Kidney (tissue), 13 donors: ENCODE measurements at regions not wholly inside any gene's neighbourhood (a gene's known extent, or its start where the extent isn't known, plus 50 kb on each side); places are given as distances from the start of the nearest gene placed in this dataset.

Experiments used
- DNase-seq, 5 donors: peaks; one replicate each; pipeline ENCODE4 v3.0.0-alpha.2; 2013 to 2020
- FAIRE-seq: peaks from 2 replicates; lab custom pipeline; 2012; peaks lifted over from hg19 to GRCh38; lab: Jason Lieb, UNC
- H3K27ac ChIP-seq, 2 donors: one replicate each; pipeline ENCODE4 v1.7.0; 2013; ENCODE audit warnings: low read depth in 2 of 2, low read length in 2 of 2, inconsistent platforms in 1 of 2
- H3K27me3 ChIP-seq: one replicate; pipeline ENCODE4 v1.7.1; 2013; ENCODE audit warnings: low read length, inconsistent platforms; ENCODE audit not compliant: control insufficient read depth, insufficient read depth
- H3K36me3 ChIP-seq, 3 donors: one replicate each; pipeline versions ENCODE4 v1.7.0 to v1.7.1; 2013; ENCODE audit warnings: low read length in 3 of 3, control low read depth in 1 of 3, inconsistent platforms in 1 of 3; ENCODE audit not compliant: insufficient read depth in 3 of 3, control insufficient read depth in 2 of 3
- H3K4me1 ChIP-seq, 3 donors: one replicate each; pipeline versions ENCODE4 v1.7.0 to v1.7.1; 2013; ENCODE audit warnings: low read length in 3 of 3, inconsistent platforms in 1 of 3, low read depth in 1 of 3; ENCODE audit not compliant: control insufficient read depth in 2 of 3, insufficient read depth in 2 of 3
- H3K4me3 ChIP-seq, 3 donors: one replicate each; pipeline versions ENCODE4 v1.7.0 to v1.8.1; 2013; ENCODE audit warnings: low read length in 3 of 3, control low read depth in 1 of 3, inconsistent platforms in 1 of 3
- H3K9ac ChIP-seq, 3 donors: one replicate each; pipeline versions ENCODE4 v1.7.0 to v1.7.1; 2013; ENCODE audit warnings: low read length in 3 of 3, control low read depth in 1 of 3, inconsistent platforms in 1 of 3
- H3K9me3 ChIP-seq, 3 donors: one replicate each; pipeline versions ENCODE4 v1.7.0 to v1.7.1; 2013; ENCODE audit warnings: low read length in 3 of 3, control low read depth in 1 of 3, inconsistent platforms in 1 of 3; ENCODE audit not compliant: control insufficient read depth in 2 of 3, insufficient read depth in 1 of 3
- CTCF ChIP-seq: IDR thresholded peaks from 3 replicates; pipeline ENCODE4 v1.5.1; 2012; ENCODE audit warnings: mild to moderate bottlenecking, moderate library complexity, borderline replicate concordance; ENCODE audit not compliant: insufficient read depth; ENCODE audit errors: extremely low read depth
- intact Hi-C: fragments of 100-400 bp; cut with DNase I; formaldehyde crosslinking; loops from one replicate; pipeline ENCODE4 v1.11.1; 2022
- donor health status: control.
- donor health status: control.
- donor health status: control.
- donor health status: control.
- donor health status: control.
- donor health status: DM: yes; HTN: yes; CAD: no.
- donor health status: Normal renal cell carcinoma (clear cell type).

DNA sequence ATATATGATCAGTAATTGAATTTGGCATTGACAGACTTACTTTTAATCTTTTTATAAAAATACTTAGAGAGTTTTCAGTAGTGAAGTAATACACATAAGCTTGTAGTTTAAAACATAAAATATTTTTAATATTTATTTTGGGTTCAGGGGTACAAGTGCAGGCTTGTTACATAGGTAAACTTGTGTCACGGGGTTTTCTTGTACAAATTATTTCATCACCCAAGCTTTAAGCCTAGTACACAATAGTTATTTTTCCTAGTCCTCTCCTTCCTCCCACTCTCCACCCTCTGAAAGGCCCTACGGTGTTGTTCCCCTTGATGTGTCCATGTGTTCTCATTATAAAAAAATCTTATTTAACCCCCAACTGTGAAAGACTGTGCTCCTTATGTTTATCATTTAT lies 1397.8 kb upstream of the RAG2 start:
- DNase-seq: no peak
- FAIRE-seq: no peak
- H3K4me3 ChIP-seq: no peak overlapping the region
- no peaks in the 10 kb centered on the region for H3K27me3 ChIP-seq
- no peak overlapping the region for H3K27ac ChIP-seq
- no peak overlapping the region for H3K9ac ChIP-seq
- H3K36me3 ChIP-seq: no peaks in the 10 kb centered on the region
- no peaks in the 10 kb centered on the region for H3K4me1 ChIP-seq
- H3K9me3 ChIP-seq: no peaks in the 10 kb centered on the region
- no peak for TF ChIP-seq CTCF
- intact Hi-C loops: no loop called here

DNA sequence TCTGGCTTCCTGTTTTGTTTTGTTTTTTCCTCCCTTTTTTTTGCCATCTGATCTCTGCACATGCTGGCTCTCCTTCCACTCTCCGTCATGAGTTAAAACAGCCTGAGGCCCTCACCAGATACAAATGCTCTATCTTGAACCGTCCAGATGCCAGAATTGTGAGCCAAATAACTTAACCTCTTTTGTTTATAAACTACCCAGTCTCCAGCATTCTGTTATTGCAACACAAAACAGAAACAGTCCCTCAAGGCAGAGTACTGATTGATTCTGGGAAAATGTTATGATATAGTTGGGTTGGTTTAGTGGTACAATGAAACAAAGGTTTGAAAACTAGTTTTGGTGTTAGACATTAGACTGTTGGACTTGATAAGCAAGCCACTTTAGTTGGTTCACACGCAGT lies 1390.0 kb upstream of the RAG2 start:
- H3K27me3 ChIP-seq: no peaks in the 10 kb centered on the region
- H3K4me3 ChIP-seq: no peak overlapping the region
- H3K9me3 ChIP-seq: no peaks in the 10 kb centered on the region
- H3K36me3 ChIP-seq: no peaks in the 10 kb centered on the region
- FAIRE-seq: no peak
- TF ChIP-seq CTCF: no peak
- intact Hi-C loops: no loop called here
- peak in 2 of 5 donors; percentile 8 to 47 for DNase-seq
- no peak overlapping the region for H3K9ac ChIP-seq
- no peaks in the 10 kb centered on the region for H3K4me1 ChIP-seq
- no peak overlapping the region for H3K27ac ChIP-seq

- H3K27ac ChIP-seq: no peak overlapping the region
- no peak for TF ChIP-seq CTCF
- intact Hi-C loops: no loop called here
- H3K36me3 ChIP-seq: no peaks in the 10 kb centered on the region
- no peak overlapping the region for H3K4me3 ChIP-seq
- H3K27me3 ChIP-seq: no peaks in the 10 kb centered on the region
- FAIRE-seq: no peak
- no peak overlapping the region for H3K9ac ChIP-seq
- H3K4me1 ChIP-seq: no peaks in the 10 kb centered on the region
- DNase-seq: no peak
- H3K9me3 ChIP-seq: no peaks in the 10 kb centered on the region
These were observed 1387.0 kb upstream of the RAG2 start for GRCh38 chr11:37984991-37985390.

GRCh38 chr11:37978647-37979046 lies 1380.6 kb upstream of the RAG2 start:
- Histone ChIP-seq H3K27ac (no peak overlapping the region), H3K9ac (no peak overlapping the region), H3K36me3 (no peaks in the 10 kb centered on the region), H3K9me3 (no peaks in the 10 kb centered on the region), H3K27me3 (no peaks in the 10 kb centered on the region), H3K4me3 (no peak overlapping the region), H3K4me1 (no peaks in the 10 kb centered on the region)
- FAIRE-seq (no peak), DNase-seq (peak in 2 of 5 donors; percentile 9 to 16)
- intact Hi-C loops: no loop called here
- no peak for TF ChIP-seq CTCF
